ENCODE measurements at regions not wholly inside any gene's neighbourhood (a gene's known extent, or its start where the extent isn't known, plus 50 kb on each side); places are given as distances from the start of the nearest gene placed in this dataset.

GRCh38 chr7:116432527-116432916 lies 67.0 kb upstream of the CAV2 start:
- TF ChIP-seq CTCF (IDR thresholded peaks at IDR 0.05 in 4 of 5, conservative IDR thresholded peaks at IDR 0.05 in 1 of 5) (no peak), POLR2A (IDR thresholded peaks at IDR 0.05) (no peak)

Data from gastrocnemius medialis (tissue), 4 donors.